GM12872 (cell line): ENCODE measurements at regions not wholly inside any gene's neighbourhood (a gene's known extent, or its start where the extent isn't known, plus 50 kb on each side); places are given as distances from the start of the nearest gene placed in this dataset.

Source experiments
- CTCF ChIP-seq: IDR thresholded peaks from 3 replicates; pipeline ENCODE4 v1.5.1; 2011; ENCODE audit warnings: low read depth, mild to moderate bottlenecking, low read length, moderate library complexity; ENCODE audit not compliant: insufficient read depth

- no peak for TF ChIP-seq CTCF
These were observed 154.8 kb upstream of the GRIK3 start for GRCh38 chr1:37189111-37189510.

- no peak for TF ChIP-seq CTCF
These were observed 163.1 kb upstream of the GRIK3 start for GRCh38 chr1:37197411-37197810.

GRCh38 chr1:37233606-37234005 is 199.3 kb upstream of the GRIK3 start:
- no peak for TF ChIP-seq CTCF

GRCh38 chr1:37234941-37235418 is 200.7 kb upstream of the GRIK3 start:
- no peak for TF ChIP-seq CTCF

GRCh38 chr1:37237948-37238347 is 203.6 kb upstream of the GRIK3 start:
- TF ChIP-seq CTCF, result no peak

- no peak for TF ChIP-seq CTCF
These were observed 204.3 kb upstream of the GRIK3 start for GRCh38 chr1:37238364-37239224.

GRCh38 chr1:37239225-37239740 is 205.0 kb upstream of the GRIK3 start:
- no peak for TF ChIP-seq CTCF
